IMR-90 (cell line): ENCODE measurements at regions not wholly inside any gene's neighbourhood (a gene's known extent, or its start where the extent isn't known, plus 50 kb on each side); places are given as distances from the start of the nearest gene placed in this dataset.

Experiments used
- ATAC-seq: fragments of 200-7000 bp; cut with Tn5 transposase; 2 replicates; pipeline ENCODE4 v1.9.1; 2020; ENCODE audit warnings: low read depth, mild to moderate bottlenecking, moderate library complexity
- BruUV-seq: library from RNA; stranded (reverse); fragments of 400-500 nt; replicated peaks from 2 replicates; lab custom pipeline; 2021; lab: Mats Ljungman, UMichigan
- CTCF ChIA-PET: fragments of 300-600 bp; formaldehyde crosslinking; extraction: SDS; loops from one replicate; lab custom pipeline; 2021; ENCODE audit warnings: antibody characterized with exemption; lab: Yijun Ruan, JAX
- POLR2A ChIA-PET: fragments of 300-600 bp; sonication (Branson Sonifier 250); formaldehyde crosslinking; loops from one replicate; lab custom pipeline; 2022; ENCODE audit warnings: antibody characterized with exemption; ENCODE audit not compliant: unreplicated experiment; lab: Charles Lee
- DNase-seq: peaks from one replicate; pipeline ENCODE4 v3.0.0; 2013
- H2AFZ ChIP-seq: replicated peaks from 2 replicates; pipeline ENCODE3; 2013; ENCODE audit warnings: low read length, mild to moderate bottlenecking; ENCODE audit not compliant: poor library complexity
- H2AK5ac ChIP-seq: 2 replicates; pipeline ENCODE4 v1.6.1; 2013; ENCODE audit warnings: low read depth, low read length, inconsistent platforms
- H2AK9ac ChIP-seq: replicated peaks from 2 replicates; pipeline ENCODE3; 2013; ENCODE audit warnings: mild to moderate bottlenecking, low read depth, low read length, moderate library complexity; ENCODE audit not compliant: poor library complexity
- H2BK120ac ChIP-seq: 2 replicates; pipeline ENCODE4 v1.6.1; 2013; ENCODE audit warnings: low read depth, low read length, inconsistent platforms
- H2BK15ac ChIP-seq: 3 replicates; pipeline ENCODE4 v1.6.1; 2013; ENCODE audit warnings: low read depth, low read length, inconsistent platforms
- H2BK20ac ChIP-seq: 2 replicates; pipeline ENCODE4 v1.6.1; 2013; ENCODE audit warnings: low read depth, mild to moderate bottlenecking, inconsistent platforms, low read length, moderate library complexity
- H2BK5ac ChIP-seq: 2 replicates; pipeline ENCODE4 v1.6.1; 2013; ENCODE audit warnings: mild to moderate bottlenecking, low read depth, low read length, inconsistent platforms; ENCODE audit not compliant: poor library complexity, severe bottlenecking
- H3K14ac ChIP-seq: replicated peaks from 2 replicates; pipeline ENCODE4 v1.6.1; 2013; ENCODE audit warnings: low read depth, low read length, inconsistent platforms
- H3K18ac ChIP-seq: 2 replicates; pipeline ENCODE4 v1.6.1; 2013; ENCODE audit warnings: low read depth, low read length, control low read depth
- H3K23ac ChIP-seq: 2 replicates; pipeline ENCODE4 v1.6.1; 2013; ENCODE audit warnings: low read depth, low read length, inconsistent platforms
- H3K27ac ChIP-seq: 2 replicates; pipeline ENCODE4 v1.5.1; 2013; ENCODE audit warnings: mild to moderate bottlenecking, control low read depth, low read length; ENCODE audit not compliant: insufficient read depth
- H3K27me3 ChIP-seq: 2 replicates; pipeline ENCODE4 v1.6.1; 2013; ENCODE audit warnings: low read length; ENCODE audit not compliant: control insufficient read depth, insufficient read depth
- H3K36me3 ChIP-seq: 2 replicates; pipeline ENCODE4 v1.6.1; 2013; ENCODE audit warnings: low read length, mixed read lengths; ENCODE audit not compliant: control insufficient read depth, insufficient read depth
- H3K4ac ChIP-seq: 2 replicates; pipeline ENCODE4 v1.6.1; 2013; ENCODE audit warnings: low read depth, low read length, inconsistent platforms
- H3K4me1 ChIP-seq: 2 replicates; pipeline ENCODE4 v1.6.1; 2013; ENCODE audit warnings: low read length, mixed read lengths; ENCODE audit not compliant: control insufficient read depth, insufficient read depth
- H3K4me2 ChIP-seq: 2 replicates; pipeline ENCODE4 v1.6.1; 2013; ENCODE audit warnings: low read depth, mild to moderate bottlenecking, control low read depth, low read length, moderate library complexity
- H3K4me3 ChIP-seq: 2 replicates; pipeline ENCODE4 v1.5.1; 2013; ENCODE audit warnings: low read depth, mild to moderate bottlenecking, control low read depth, low read length, moderate library complexity; ENCODE audit not compliant: insufficient read depth
- H3K56ac ChIP-seq: 2 replicates; pipeline ENCODE4 v1.6.1; 2013; ENCODE audit warnings: low read length, inconsistent platforms; ENCODE audit not compliant: insufficient read depth; ENCODE audit errors: extremely low read depth
- H3K79me1 ChIP-seq, 2 experiments: 2 replicates each; pipeline ENCODE4 v1.6.1; 2013; ENCODE audit warnings: low read length in 2 of 2, inconsistent platforms in 1 of 2, low read depth in 1 of 2
- H3K9ac ChIP-seq: 2 replicates; pipeline ENCODE4 v1.6.1; 2013; ENCODE audit warnings: low read depth, low read length, control low read depth
- H3K9me1 ChIP-seq: 2 replicates; pipeline ENCODE4 v1.6.1; 2013; ENCODE audit warnings: low read length, inconsistent platforms; ENCODE audit not compliant: insufficient read depth
- H3K9me3 ChIP-seq: 2 replicates; pipeline ENCODE4 v1.6.1; 2013; ENCODE audit warnings: low read length; ENCODE audit not compliant: control insufficient read depth, insufficient read depth
- H4K20me1 ChIP-seq: 2 replicates; pipeline ENCODE4 v1.6.1; 2013; ENCODE audit warnings: low read length, inconsistent platforms; ENCODE audit not compliant: insufficient read depth
- H4K5ac ChIP-seq: 2 replicates; pipeline ENCODE4 v1.6.1; 2013; ENCODE audit warnings: mild to moderate bottlenecking, low read depth, low read length, control low read depth
- H4K8ac ChIP-seq, 2 experiments: 2 replicates each; pipeline ENCODE4 v1.6.1; 2013; ENCODE audit warnings: low read depth in 2 of 2, low read length in 2 of 2, control low read depth in 1 of 2, inconsistent platforms in 1 of 2
- H4K91ac ChIP-seq: 2 replicates; pipeline ENCODE4 v1.6.1; 2013; ENCODE audit warnings: low read depth, low read length, inconsistent platforms; ENCODE audit not compliant: insufficient read depth
- BHLHE40 ChIP-seq: fragments of 150-350 bp; IDR thresholded peaks from 2 replicates; pipeline ENCODE4 v1.6.1; 2016; ENCODE audit warnings: mild to moderate bottlenecking, low read depth, low read length
- CEBPB ChIP-seq: IDR thresholded peaks from 2 replicates; pipeline ENCODE4 v1.6.1; 2012; ENCODE audit warnings: low read depth, low read length, improper control_type of control experiment
- CHD1 ChIP-seq: IDR thresholded peaks from 2 replicates; pipeline ENCODE4 v1.6.1; 2012; ENCODE audit warnings: low read depth, low read length, improper control_type of control experiment
- CTCF ChIP-seq: conservative IDR thresholded peaks from 2 replicates; pipeline ENCODE4 v1.5.1; 2012; ENCODE audit warnings: mild to moderate bottlenecking, low read depth, low read length, improper control_type of control experiment
- ELK1 ChIP-seq: fragments of 150-350 bp; IDR thresholded peaks from 2 replicates; pipeline ENCODE4 v1.6.1; 2016; ENCODE audit warnings: low read depth, mild to moderate bottlenecking, low read length, moderate library complexity, borderline replicate concordance
- FOS ChIP-seq: fragments of 150-350 bp; IDR thresholded peaks from 2 replicates; pipeline ENCODE4 v1.6.1; 2016; ENCODE audit warnings: low read depth, low read length
- MAFK ChIP-seq: IDR thresholded peaks from 2 replicates; pipeline ENCODE4 v1.6.1; 2012; ENCODE audit warnings: low read depth, low read length, improper control_type of control experiment
- MAZ ChIP-seq: IDR thresholded peaks from 2 replicates; pipeline ENCODE4 v1.6.1; 2012; ENCODE audit warnings: low read depth, mild to moderate bottlenecking, low read length, improper control_type of control experiment, moderate library complexity, borderline replicate concordance
- MXI1 ChIP-seq: IDR thresholded peaks from 2 replicates; pipeline ENCODE4 v1.6.1; 2012; ENCODE audit warnings: low read depth, mild to moderate bottlenecking, low read length, moderate library complexity, borderline replicate concordance
- NFE2L2 ChIP-seq: fragments of 150-350 bp; IDR thresholded peaks from 2 replicates; pipeline ENCODE4 v1.6.1; 2016; ENCODE audit warnings: low read depth, mild to moderate bottlenecking, low read length
- POLR2A ChIP-seq: IDR thresholded peaks from 2 replicates; pipeline ENCODE4 v1.6.1; 2012; ENCODE audit warnings: mild to moderate bottlenecking, low read depth, low read length
- RCOR1 ChIP-seq: IDR thresholded peaks from 2 replicates; pipeline ENCODE4 v1.6.1; 2012; ENCODE audit warnings: mild to moderate bottlenecking, low read length, improper control_type of control experiment; ENCODE audit not compliant: insufficient replicate concordance
- RFX5 ChIP-seq: IDR thresholded peaks from 2 replicates; pipeline ENCODE4 v1.8.0; 2012; ENCODE audit warnings: low read depth, mild to moderate bottlenecking, low read length, moderate library complexity
- SMC3 ChIP-seq: fragments of 150-350 bp; IDR thresholded peaks from 2 replicates; pipeline ENCODE4 v1.6.1; 2016; ENCODE audit warnings: low read depth, mild to moderate bottlenecking, antibody characterized with exemption, low read length, moderate library complexity
- WGBS, 2 experiments: methylation state at CpG; one replicate each; pipeline versions ENCODE4 v1.1.5 to v1.1.7; 2013; ENCODE audit warnings: missing lambda C conversion rate in 2 of 2; ENCODE audit not compliant: insufficient read length in 1 of 2; ENCODE audit errors: extremely low coverage in 2 of 2; 5-methylcytosine and 5-hydroxymethylcytosine counted together
- dilution Hi-C: fragments of 300-500 bp; cut with HindIII; formaldehyde crosslinking; loops from one replicate; pipeline ENCODE4 v1.14.3; 2018; ENCODE audit warnings: low sequenced_read_pairs; ENCODE audit not compliant: unreplicated experiment
- in situ Hi-C: fragments of 300-500 bp; cut with MboI; formaldehyde crosslinking; loops from 3 replicates; pipeline ENCODE4 v1.14.3; 2019; ENCODE audit warnings: low sequenced_read_pairs, inconsistent platforms, mixed read lengths
- intact Hi-C: fragments of 100-400 bp; cut with micrococcal nuclease; formaldehyde crosslinking; loops from 2 replicates; pipeline ENCODE4 v1.10.0; 2022

GRCh38 chr10:63726867-63727266 is 205.7 kb downstream of the REEP3 start:
- no peaks in the 10 kb centered on the region for H4K20me1 ChIP-seq
- CTCF ChIA-PET = no interaction called here
- no peak overlapping the region for H3K18ac ChIP-seq
- no peaks in the 10 kb centered on the region for H3K36me3 ChIP-seq
- dilution Hi-C loops (no loop called here), in situ Hi-C loops (no loop called here), intact Hi-C loops (loop anchor here (5.0 kb wide), 1 partner anchor 35 kb away; no protein-coding TSS in a partner anchor)
- H4K8ac ChIP-seq = no peak overlapping the region
- H3K27ac ChIP-seq = no peak overlapping the region
- no peak overlapping the region for H2BK5ac ChIP-seq
- H2AK9ac ChIP-seq = no peak overlapping the region
- H3K9me3 ChIP-seq = no peaks in the 10 kb centered on the region
- H2BK20ac ChIP-seq = no peak overlapping the region
- no peak overlapping the region for H3K4me3 ChIP-seq
- no peak overlapping the region for H3K56ac ChIP-seq
- H3K79me1 ChIP-seq = no peaks in the 10 kb centered on the region
- no peak overlapping the region for H4K5ac ChIP-seq
- no peak overlapping the region for H3K4ac ChIP-seq
- WGBS, 2 experiments = no CpG with 5 or more reads among the region's 2 CpGs
- H4K91ac ChIP-seq = no peak overlapping the region
- H3K14ac ChIP-seq = no peak overlapping the region
- H2BK120ac ChIP-seq = no peak overlapping the region
- H2AK5ac ChIP-seq = no peak overlapping the region
- POLR2A ChIA-PET = no interaction called here
- TF ChIP-seq CTCF = no peak
- no peak for TF ChIP-seq ELK1
- TF ChIP-seq NFE2L2 = no peak
- no peak for TF ChIP-seq RCOR1
- no peak for TF ChIP-seq MAFK
- no peak for TF ChIP-seq RFX5
- TF ChIP-seq CEBPB = no peak
- no peak for TF ChIP-seq MAZ
- no peak for TF ChIP-seq FOS
- TF ChIP-seq BHLHE40 = no peak
- TF ChIP-seq SMC3 = no peak
- no peak for TF ChIP-seq MXI1
- TF ChIP-seq POLR2A = no peak
- TF ChIP-seq CHD1 = no peak
- DNase-seq = no peak
- H2BK15ac ChIP-seq = no peak overlapping the region
- H3K27me3 ChIP-seq = peaks cover 12% of the 10 kb centered on the region
- 0 out of 2 replicates have a peak, but pooled peaks cover 3% of the 10 kb centered on the region for H3K9me1 ChIP-seq
- H3K4me1 ChIP-seq = no peaks in the 10 kb centered on the region
- no peak for ATAC-seq
- H2AFZ ChIP-seq = no peak overlapping the region
- H3K4me2 ChIP-seq = no peak overlapping the region
- H3K9ac ChIP-seq = no peak overlapping the region
- no peak overlapping the region for H3K23ac ChIP-seq
- BruUV-seq = no TSS peak
